Loucy (cell line): ENCODE measurements at regions not wholly inside any gene's neighbourhood (a gene's known extent, or its start where the extent isn't known, plus 50 kb on each side); places are given as distances from the start of the nearest gene placed in this dataset.
A peak's percentile ranks its signal among the peaks of the same experiment; 100 is the strongest.

Experiments
- H2AFZ ChIP-seq: fragments of 200-600 bp; sonication (generic); 2 replicates; pipeline ENCODE4 v1.6.0; 2016; ENCODE audit warnings: antibody characterized with exemption, mild to moderate bottlenecking, low read length, moderate library complexity
- H3F3A ChIP-seq: fragments of 200-600 bp; 2 replicates; pipeline ENCODE4 v1.6.0; 2016; ENCODE audit warnings: antibody characterized with exemption, low read depth, mild to moderate bottlenecking
- H3K27me3 ChIP-seq: fragments of 200-600 bp; sonication (generic); 2 replicates; pipeline ENCODE4 v1.6.1; 2014; ENCODE audit warnings: low read length, mild to moderate bottlenecking; ENCODE audit not compliant: insufficient read depth, poor library complexity, severe bottlenecking
- H3K36me3 ChIP-seq: fragments of 200-600 bp; sonication (generic); 2 replicates; pipeline ENCODE4 v1.6.1; 2016; ENCODE audit warnings: low read length; ENCODE audit not compliant: insufficient read depth
- H3K4me1 ChIP-seq: fragments of 200-600 bp; sonication (generic); 2 replicates; pipeline ENCODE4 v1.5.1; 2014; ENCODE audit warnings: low read length, mild to moderate bottlenecking; ENCODE audit not compliant: insufficient read depth, poor library complexity, severe bottlenecking
- H3K4me2 ChIP-seq: fragments of 200-600 bp; sonication (generic); 2 replicates; pipeline ENCODE4 v1.6.0; 2014; ENCODE audit warnings: antibody characterized with exemption, low read length, low read depth, mild to moderate bottlenecking; ENCODE audit not compliant: poor library complexity, severe bottlenecking
- H3K4me3 ChIP-seq: fragments of 200-600 bp; sonication (generic); 2 replicates; pipeline ENCODE4 v1.5.1; 2014; ENCODE audit warnings: low read length, mild to moderate bottlenecking, mixed read lengths; ENCODE audit not compliant: poor library complexity, severe bottlenecking
- H3K79me2 ChIP-seq: fragments of 200-600 bp; sonication (generic); 2 replicates; pipeline ENCODE4 v1.6.1; 2014; ENCODE audit warnings: low read length; ENCODE audit not compliant: insufficient read depth
- H3K9ac ChIP-seq: fragments of 200-600 bp; sonication (generic); 2 replicates; pipeline ENCODE4 v1.6.0; 2014; ENCODE audit warnings: mild to moderate bottlenecking, low read depth, low read length, moderate library complexity; ENCODE audit not compliant: poor library complexity, severe bottlenecking
- H3K9me2 ChIP-seq: fragments of 200-600 bp; sonication (generic); replicated peaks from 2 replicates; pipeline ENCODE4 v1.6.1; 2016; ENCODE audit warnings: low read depth, low read length, mixed read lengths
- H3K9me3 ChIP-seq: fragments of 200-600 bp; sonication (generic); 2 replicates; pipeline ENCODE4 v1.6.1; 2014; ENCODE audit warnings: mild to moderate bottlenecking, antibody characterized with exemption, low read length, low read depth; ENCODE audit not compliant: insufficient read depth
- H4K20me1 ChIP-seq: fragments of 200-600 bp; sonication (generic); 2 replicates; pipeline ENCODE4 v1.6.0; 2014; ENCODE audit warnings: antibody characterized with exemption, low read length, mild to moderate bottlenecking; ENCODE audit not compliant: insufficient read depth, poor library complexity, severe bottlenecking
- CTCF ChIP-seq: fragments of 200-600 bp; sonication (generic); conservative IDR thresholded peaks from 2 replicates; pipeline ENCODE4 v1.5.1; 2014; ENCODE audit warnings: mild to moderate bottlenecking, antibody characterized with exemption, low read length
- EZH2phosphoT487 ChIP-seq: fragments of 200-600 bp; IDR thresholded peaks from 2 replicates; pipeline ENCODE4 v1.6.1; 2018; ENCODE audit warnings: antibody characterized with exemption, mild to moderate bottlenecking, moderate library complexity, borderline replicate concordance

- H4K20me1 ChIP-seq: no peaks in the 10 kb centered on the region
- H3K4me3 ChIP-seq: no peak overlapping the region
- TF ChIP-seq EZH2phosphoT487 (no peak), CTCF (no peak)
- no peaks in the 10 kb centered on the region for H3F3A ChIP-seq
- no peak overlapping the region for H2AFZ ChIP-seq
- H3K4me1 ChIP-seq: peaks cover 24% of the 10 kb centered on the region
- no peaks in the 10 kb centered on the region for H3K36me3 ChIP-seq
- H3K79me2 ChIP-seq: no peaks in the 10 kb centered on the region
- no peak overlapping the region for H3K9ac ChIP-seq
- H3K9me2 ChIP-seq: no peaks in the 10 kb centered on the region
- H3K27me3 ChIP-seq: no peaks in the 10 kb centered on the region
- no peaks in the 10 kb centered on the region for H3K9me3 ChIP-seq
- no peak overlapping the region for H3K4me2 ChIP-seq
Observed at GRCh38 chr2:11997142-11997541, 250.7 kb downstream of the LPIN1 start.

- peak overlapping the region; percentile 20 for H3K4me2 ChIP-seq
- H4K20me1 ChIP-seq: no peaks in the 10 kb centered on the region
- H3K9me3 ChIP-seq: no peaks in the 10 kb centered on the region
- no peaks in the 10 kb centered on the region for H3K27me3 ChIP-seq
- H3F3A ChIP-seq: no peaks in the 10 kb centered on the region
- H2AFZ ChIP-seq: no peak overlapping the region; the same call in 1 of the 2 replicates
- no peak overlapping the region for H3K9ac ChIP-seq
- no peaks in the 10 kb centered on the region for H3K79me2 ChIP-seq
- H3K9me2 ChIP-seq: no peaks in the 10 kb centered on the region
- TF ChIP-seq CTCF (no peak), EZH2phosphoT487 (no peak)
- no peak overlapping the region for H3K4me3 ChIP-seq
- H3K4me1 ChIP-seq: peaks cover 26% of the 10 kb centered on the region
- H3K36me3 ChIP-seq: no peaks in the 10 kb centered on the region
Observed at GRCh38 chr2:11998218-11998617, 251.8 kb downstream of the LPIN1 start.

- H2AFZ ChIP-seq: no peak overlapping the region; the same call in 1 of the 2 replicates
- H4K20me1 ChIP-seq: no peaks in the 10 kb centered on the region
- no peak overlapping the region for H3K4me3 ChIP-seq
- H3K9ac ChIP-seq: no peak overlapping the region
- H3K79me2 ChIP-seq: no peaks in the 10 kb centered on the region
- H3F3A ChIP-seq: no peaks in the 10 kb centered on the region
- no peaks in the 10 kb centered on the region for H3K36me3 ChIP-seq
- no peaks in the 10 kb centered on the region for H3K9me3 ChIP-seq
- TF ChIP-seq EZH2phosphoT487 (no peak), CTCF (no peak)
- H3K9me2 ChIP-seq: no peaks in the 10 kb centered on the region
- H3K4me1 ChIP-seq: peaks cover 30% of the 10 kb centered on the region
- H3K4me2 ChIP-seq: peak overlapping the region; percentile 20
- H3K27me3 ChIP-seq: no peaks in the 10 kb centered on the region
Observed at GRCh38 chr2:11998626-11999378, 252.4 kb downstream of the LPIN1 start.
